Keratinocyte (primary cell): ENCODE measurements at regions not wholly inside any gene's neighbourhood (a gene's known extent, or its start where the extent isn't known, plus 50 kb on each side); places are given as distances from the start of the nearest gene placed in this dataset.

Experiments used
- EZH2 ChIP-seq: IDR thresholded peaks from one replicate; pipeline ENCODE4 v1.6.1; 2012; ENCODE audit warnings: inconsistent platforms, mild to moderate bottlenecking, low read length, moderate library complexity
- TF ChIP-seq, protein P1 (sequence below), 3 experiments: IDR thresholded peaks in 1 of 3; conservative IDR thresholded peaks in 1 of 3; optimal IDR thresholded peaks in 1 of 3; 2 replicates in 2 of 3; 3 replicates in 1 of 3; pipeline versions ENCODE3 to v1.5.1; 2011; ENCODE audit warnings: low read length in 3 of 3, mild to moderate bottlenecking in 3 of 3, moderate library complexity in 2 of 3, control low read depth in 1 of 3, inconsistent platforms in 1 of 3; ENCODE audit not compliant: insufficient read depth in 2 of 3; ENCODE audit errors: extremely low read depth in 1 of 3

DNA sequence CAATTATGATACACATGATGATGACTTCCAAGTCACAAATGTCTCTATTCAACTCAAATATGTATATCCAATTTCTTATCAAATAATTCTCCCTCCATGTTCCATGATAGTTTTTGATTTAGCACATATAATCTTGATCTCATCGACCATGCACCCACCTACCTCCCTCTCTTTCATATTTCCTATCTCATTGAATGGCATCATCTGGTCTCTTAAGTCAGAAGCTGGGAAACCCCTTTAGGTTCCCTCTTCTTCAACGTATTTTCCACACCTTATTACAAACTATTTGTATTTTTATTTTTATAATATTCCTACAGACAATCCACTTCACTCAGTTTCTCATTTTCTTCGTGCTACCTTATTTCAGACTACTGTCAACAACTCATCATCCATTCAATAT, 56.9 kb upstream of the DPH6 start:
- TF ChIP-seq, protein P1, sequence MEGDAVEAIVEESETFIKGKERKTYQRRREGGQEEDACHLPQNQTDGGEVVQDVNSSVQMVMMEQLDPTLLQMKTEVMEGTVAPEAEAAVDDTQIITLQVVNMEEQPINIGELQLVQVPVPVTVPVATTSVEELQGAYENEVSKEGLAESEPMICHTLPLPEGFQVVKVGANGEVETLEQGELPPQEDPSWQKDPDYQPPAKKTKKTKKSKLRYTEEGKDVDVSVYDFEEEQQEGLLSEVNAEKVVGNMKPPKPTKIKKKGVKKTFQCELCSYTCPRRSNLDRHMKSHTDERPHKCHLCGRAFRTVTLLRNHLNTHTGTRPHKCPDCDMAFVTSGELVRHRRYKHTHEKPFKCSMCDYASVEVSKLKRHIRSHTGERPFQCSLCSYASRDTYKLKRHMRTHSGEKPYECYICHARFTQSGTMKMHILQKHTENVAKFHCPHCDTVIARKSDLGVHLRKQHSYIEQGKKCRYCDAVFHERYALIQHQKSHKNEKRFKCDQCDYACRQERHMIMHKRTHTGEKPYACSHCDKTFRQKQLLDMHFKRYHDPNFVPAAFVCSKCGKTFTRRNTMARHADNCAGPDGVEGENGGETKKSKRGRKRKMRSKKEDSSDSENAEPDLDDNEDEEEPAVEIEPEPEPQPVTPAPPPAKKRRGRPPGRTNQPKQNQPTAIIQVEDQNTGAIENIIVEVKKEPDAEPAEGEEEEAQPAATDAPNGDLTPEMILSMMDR (optimal IDR thresholded peaks at IDR 0.05 in 1 of 3, IDR thresholded peaks at IDR 0.05 in 1 of 3, conservative IDR thresholded peaks at IDR 0.05 in 1 of 3; ENCODE audit: extremely low read depth in 1 of 3, insufficient read depth in 2 of 3, low read length in 3 of 3), result no peak
- TF ChIP-seq EZH2, result no peak
